HepG2 (cell line): ENCODE measurements at regions not wholly inside any gene's neighbourhood (a gene's known extent, or its start where the extent isn't known, plus 50 kb on each side); places are given as distances from the start of the nearest gene placed in this dataset.
A peak's percentile ranks its signal among the peaks of the same experiment; 100 is the strongest.

Source experiments
- ARNTL ChIP-seq: sonication (generic); formaldehyde crosslinking; IDR thresholded peaks from 2 replicates; pipeline ENCODE4 v1.4.0; 2020; ENCODE audit warnings: mild to moderate bottlenecking, missing genetic modification reagents
- BHLHE40 ChIP-seq: IDR thresholded peaks from 2 replicates; pipeline ENCODE4 v1.6.1; 2011; ENCODE audit warnings: low read length, improper control_type of control experiment
- HNF4A ChIP-seq: sonication (generic); formaldehyde crosslinking; IDR thresholded peaks from 2 replicates; pipeline ENCODE4 v1.4.0; 2020; ENCODE audit warnings: missing genetic modification reagents
- JDP2 ChIP-seq: sonication (generic); formaldehyde crosslinking; IDR thresholded peaks from 2 replicates; pipeline ENCODE4 v1.8.1; 2022; ENCODE audit warnings: missing genetic modification reagents, borderline replicate concordance
- PPARG ChIP-seq: conservative IDR thresholded peaks from 2 replicates; pipeline ENCODE4 v1.6.1; 2016; ENCODE audit warnings: missing biosample characterization, missing genetic modification reagents
- SCMH1 ChIP-seq: sonication (generic); formaldehyde crosslinking; IDR thresholded peaks from 2 replicates; pipeline ENCODE4 v1.9.0; 2021; ENCODE audit warnings: missing genetic modification reagents, mild to moderate bottlenecking, borderline replicate concordance
- SOX6 ChIP-seq, 2 experiments: fragments of 450-650 bp in 1 of 2; sonication (generic) in 1 of 2; formaldehyde crosslinking in 1 of 2; IDR thresholded peaks; 2 replicates each; pipeline versions ENCODE4 v1.4.0 to v1.6.1; 2017 to 2020; ENCODE audit warnings: antibody characterized with exemption in 1 of 2, mild to moderate bottlenecking in 1 of 2, missing genetic modification reagents in 1 of 2
- SP140L ChIP-seq: sonication (generic); formaldehyde crosslinking; IDR thresholded peaks from 2 replicates; pipeline ENCODE4 v1.4.0; 2020; ENCODE audit warnings: missing genetic modification reagents, borderline replicate concordance
- SP2 ChIP-seq: sonication (generic); formaldehyde crosslinking; IDR thresholded peaks from 2 replicates; pipeline ENCODE4 v1.5.1; 2020; ENCODE audit warnings: mild to moderate bottlenecking, missing genetic modification reagents
- SRF ChIP-seq: IDR thresholded peaks from 2 replicates; pipeline ENCODE4 v1.6.1; 2011; ENCODE audit warnings: mild to moderate bottlenecking, low read depth, low read length, moderate library complexity
- SYNCRIP ChIP-seq: fragments of 200-400 bp; formaldehyde crosslinking; IDR thresholded peaks from 2 replicates; pipeline ENCODE4 v1.6.1; 2018; ENCODE audit warnings: mild to moderate bottlenecking, low read depth, low read length; ENCODE audit not compliant: insufficient read depth
- ZNF558 ChIP-seq: sonication (generic); formaldehyde crosslinking; IDR thresholded peaks from 2 replicates; pipeline ENCODE4 v1.9.0; 2022; ENCODE audit warnings: mild to moderate bottlenecking, missing genetic modification reagents, borderline replicate concordance
- TF ChIP-seq, protein P1 (sequence below): sonication (generic); formaldehyde crosslinking; IDR thresholded peaks from 2 replicates; pipeline ENCODE4 v1.4.0; 2020; ENCODE audit warnings: mild to moderate bottlenecking, missing genetic modification reagents, borderline replicate concordance
- TF ChIP-seq, protein P2 (sequence below): sonication (generic); formaldehyde crosslinking; IDR thresholded peaks from 2 replicates; pipeline ENCODE4 v1.4.0; 2020; ENCODE audit warnings: mild to moderate bottlenecking, missing genetic modification reagents
- TF ChIP-seq, protein P3 (sequence below), 2 experiments: sonication (generic) in 1 of 2; formaldehyde crosslinking in 1 of 2; IDR thresholded peaks; 2 replicates each; pipeline versions ENCODE4 v1.5.1 to v1.6.1; 2011 to 2020; ENCODE audit warnings: borderline replicate concordance in 1 of 2, low read depth in 1 of 2, low read length in 1 of 2, mild to moderate bottlenecking in 1 of 2, missing genetic modification reagents in 1 of 2, moderate library complexity in 1 of 2
- TF ChIP-seq, protein P4 (sequence below): sonication (generic); formaldehyde crosslinking; IDR thresholded peaks from 2 replicates; pipeline ENCODE4 v1.5.0; 2020; ENCODE audit warnings: mild to moderate bottlenecking, missing genetic modification reagents

DNA sequence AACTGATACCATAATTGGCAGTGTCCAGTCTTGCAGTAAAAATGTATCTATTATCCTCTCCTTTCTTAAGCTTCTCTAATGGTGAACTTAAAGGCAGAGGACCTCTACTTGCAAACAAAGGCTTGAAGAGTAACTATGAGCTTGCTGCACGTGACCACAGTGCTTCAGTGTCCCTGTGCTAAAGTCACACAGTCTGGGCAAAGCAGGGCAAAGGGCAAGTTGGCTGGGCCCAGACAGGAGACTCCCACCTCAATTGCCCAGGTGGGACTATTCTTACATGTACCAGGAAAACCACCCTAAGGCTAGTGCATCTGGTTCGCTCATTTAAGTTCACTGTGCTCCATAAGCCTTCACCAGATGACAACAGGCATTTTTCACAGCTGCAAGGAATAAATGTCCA lies 374.2 kb upstream of the PROX1 start (continued):
- TF ChIP-seq, protein P1, sequence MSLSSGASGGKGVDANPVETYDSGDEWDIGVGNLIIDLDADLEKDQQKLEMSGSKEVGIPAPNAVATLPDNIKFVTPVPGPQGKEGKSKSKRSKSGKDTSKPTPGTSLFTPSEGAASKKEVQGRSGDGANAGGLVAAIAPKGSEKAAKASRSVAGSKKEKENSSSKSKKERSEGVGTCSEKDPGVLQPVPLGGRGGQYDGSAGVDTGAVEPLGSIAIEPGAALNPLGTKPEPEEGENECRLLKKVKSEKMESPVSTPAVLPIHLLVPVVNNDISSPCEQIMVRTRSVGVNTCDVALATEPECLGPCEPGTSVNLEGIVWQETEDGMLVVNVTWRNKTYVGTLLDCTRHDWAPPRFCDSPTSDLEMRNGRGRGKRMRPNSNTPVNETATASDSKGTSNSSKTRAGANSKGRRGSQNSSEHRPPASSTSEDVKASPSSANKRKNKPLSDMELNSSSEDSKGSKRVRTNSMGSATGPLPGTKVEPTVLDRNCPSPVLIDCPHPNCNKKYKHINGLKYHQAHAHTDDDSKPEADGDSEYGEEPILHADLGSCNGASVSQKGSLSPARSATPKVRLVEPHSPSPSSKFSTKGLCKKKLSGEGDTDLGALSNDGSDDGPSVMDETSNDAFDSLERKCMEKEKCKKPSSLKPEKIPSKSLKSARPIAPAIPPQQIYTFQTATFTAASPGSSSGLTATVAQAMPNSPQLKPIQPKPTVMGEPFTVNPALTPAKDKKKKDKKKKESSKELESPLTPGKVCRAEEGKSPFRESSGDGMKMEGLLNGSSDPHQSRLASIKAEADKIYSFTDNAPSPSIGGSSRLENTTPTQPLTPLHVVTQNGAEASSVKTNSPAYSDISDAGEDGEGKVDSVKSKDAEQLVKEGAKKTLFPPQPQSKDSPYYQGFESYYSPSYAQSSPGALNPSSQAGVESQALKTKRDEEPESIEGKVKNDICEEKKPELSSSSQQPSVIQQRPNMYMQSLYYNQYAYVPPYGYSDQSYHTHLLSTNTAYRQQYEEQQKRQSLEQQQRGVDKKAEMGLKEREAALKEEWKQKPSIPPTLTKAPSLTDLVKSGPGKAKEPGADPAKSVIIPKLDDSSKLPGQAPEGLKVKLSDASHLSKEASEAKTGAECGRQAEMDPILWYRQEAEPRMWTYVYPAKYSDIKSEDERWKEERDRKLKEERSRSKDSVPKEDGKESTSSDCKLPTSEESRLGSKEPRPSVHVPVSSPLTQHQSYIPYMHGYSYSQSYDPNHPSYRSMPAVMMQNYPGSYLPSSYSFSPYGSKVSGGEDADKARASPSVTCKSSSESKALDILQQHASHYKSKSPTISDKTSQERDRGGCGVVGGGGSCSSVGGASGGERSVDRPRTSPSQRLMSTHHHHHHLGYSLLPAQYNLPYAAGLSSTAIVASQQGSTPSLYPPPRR (CRISPR knock-in tag), result no peak
- TF ChIP-seq SOX6 (IDR thresholded peaks at IDR 0.05) (no peak), SOX6 (CRISPR knock-in tag; IDR thresholded peaks at IDR 0.05) (peak; percentile 47; the same call in 1 of the 2 replicates), SCMH1 (CRISPR knock-in tag) (no peak), ZNF558 (CRISPR knock-in tag) (no peak), JDP2 (no peak), HNF4A (CRISPR knock-in tag) (peak; percentile 50; the same call in 1 of the 2 replicates), SYNCRIP (no peak), BHLHE40 (peak; percentile 57; the same call in 1 of the 2 replicates), PPARG (peak; percentile 74), SP140L (CRISPR knock-in tag) (no peak), ARNTL (no peak), SRF (no peak), SP2 (no peak)
- TF ChIP-seq, protein P2, sequence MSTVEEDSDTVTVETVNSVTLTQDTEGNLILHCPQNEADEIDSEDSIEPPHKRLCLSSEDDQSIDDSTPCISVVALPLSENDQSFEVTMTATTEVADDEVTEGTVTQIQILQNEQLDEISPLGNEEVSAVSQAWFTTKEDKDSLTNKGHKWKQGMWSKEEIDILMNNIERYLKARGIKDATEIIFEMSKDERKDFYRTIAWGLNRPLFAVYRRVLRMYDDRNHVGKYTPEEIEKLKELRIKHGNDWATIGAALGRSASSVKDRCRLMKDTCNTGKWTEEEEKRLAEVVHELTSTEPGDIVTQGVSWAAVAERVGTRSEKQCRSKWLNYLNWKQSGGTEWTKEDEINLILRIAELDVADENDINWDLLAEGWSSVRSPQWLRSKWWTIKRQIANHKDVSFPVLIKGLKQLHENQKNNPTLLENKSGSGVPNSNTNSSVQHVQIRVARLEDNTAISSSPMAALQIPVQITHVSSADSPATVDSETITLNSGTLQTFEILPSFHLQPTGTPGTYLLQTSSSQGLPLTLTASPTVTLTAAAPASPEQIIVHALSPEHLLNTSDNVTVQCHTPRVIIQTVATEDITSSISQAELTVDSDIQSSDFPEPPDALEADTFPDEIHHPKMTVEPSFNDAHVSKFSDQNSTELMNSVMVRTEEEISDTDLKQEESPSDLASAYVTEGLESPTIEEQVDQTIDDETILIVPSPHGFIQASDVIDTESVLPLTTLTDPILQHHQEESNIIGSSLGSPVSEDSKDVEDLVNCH (CRISPR knock-in tag), result no peak
- TF ChIP-seq, protein P3, sequence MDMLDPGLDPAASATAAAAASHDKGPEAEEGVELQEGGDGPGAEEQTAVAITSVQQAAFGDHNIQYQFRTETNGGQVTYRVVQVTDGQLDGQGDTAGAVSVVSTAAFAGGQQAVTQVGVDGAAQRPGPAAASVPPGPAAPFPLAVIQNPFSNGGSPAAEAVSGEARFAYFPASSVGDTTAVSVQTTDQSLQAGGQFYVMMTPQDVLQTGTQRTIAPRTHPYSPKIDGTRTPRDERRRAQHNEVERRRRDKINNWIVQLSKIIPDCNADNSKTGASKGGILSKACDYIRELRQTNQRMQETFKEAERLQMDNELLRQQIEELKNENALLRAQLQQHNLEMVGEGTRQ (IDR thresholded peaks at IDR 0.05; ENCODE audit: low read depth, low read length), result peak; percentile 51
- TF ChIP-seq, protein P3 (CRISPR knock-in tag; IDR thresholded peaks at IDR 0.05; ENCODE audit: borderline replicate concordance), result peak; percentile 73; the same call in 1 of the 2 replicates
- TF ChIP-seq, protein P4, sequence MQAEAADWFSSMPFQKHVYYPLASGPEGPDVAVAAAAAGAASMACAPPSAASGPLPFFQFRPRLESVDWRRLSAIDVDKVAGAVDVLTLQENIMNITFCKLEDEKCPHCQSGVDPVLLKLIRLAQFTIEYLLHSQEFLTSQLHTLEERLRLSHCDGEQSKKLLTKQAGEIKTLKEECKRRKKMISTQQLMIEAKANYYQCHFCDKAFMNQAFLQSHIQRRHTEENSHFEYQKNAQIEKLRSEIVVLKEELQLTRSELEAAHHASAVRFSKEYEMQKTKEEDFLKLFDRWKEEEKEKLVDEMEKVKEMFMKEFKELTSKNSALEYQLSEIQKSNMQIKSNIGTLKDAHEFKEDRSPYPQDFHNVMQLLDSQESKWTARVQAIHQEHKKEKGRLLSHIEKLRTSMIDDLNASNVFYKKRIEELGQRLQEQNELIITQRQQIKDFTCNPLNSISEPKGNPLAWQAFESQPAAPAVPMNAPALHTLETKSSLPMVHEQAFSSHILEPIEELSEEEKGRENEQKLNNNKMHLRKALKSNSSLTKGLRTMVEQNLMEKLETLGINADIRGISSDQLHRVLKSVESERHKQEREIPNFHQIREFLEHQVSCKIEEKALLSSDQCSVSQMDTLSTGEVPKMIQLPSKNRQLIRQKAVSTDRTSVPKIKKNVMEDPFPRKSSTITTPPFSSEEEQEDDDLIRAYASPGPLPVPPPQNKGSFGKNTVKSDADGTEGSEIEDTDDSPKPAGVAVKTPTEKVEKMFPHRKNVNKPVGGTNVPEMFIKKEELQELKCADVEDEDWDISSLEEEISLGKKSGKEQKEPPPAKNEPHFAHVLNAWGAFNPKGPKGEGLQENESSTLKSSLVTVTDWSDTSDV (CRISPR knock-in tag), result no peak
